G401.6 (cell line): ENCODE measurements at regions not wholly inside any gene's neighbourhood (a gene's known extent, or its start where the extent isn't known, plus 50 kb on each side); places are given as distances from the start of the nearest gene placed in this dataset.

ENCODE experiments used
- FAIRE-seq: peaks from 2 replicates; lab custom pipeline; 2012; peaks lifted over from hg19 to GRCh38; lab: Jason Lieb, UNC

DNA sequence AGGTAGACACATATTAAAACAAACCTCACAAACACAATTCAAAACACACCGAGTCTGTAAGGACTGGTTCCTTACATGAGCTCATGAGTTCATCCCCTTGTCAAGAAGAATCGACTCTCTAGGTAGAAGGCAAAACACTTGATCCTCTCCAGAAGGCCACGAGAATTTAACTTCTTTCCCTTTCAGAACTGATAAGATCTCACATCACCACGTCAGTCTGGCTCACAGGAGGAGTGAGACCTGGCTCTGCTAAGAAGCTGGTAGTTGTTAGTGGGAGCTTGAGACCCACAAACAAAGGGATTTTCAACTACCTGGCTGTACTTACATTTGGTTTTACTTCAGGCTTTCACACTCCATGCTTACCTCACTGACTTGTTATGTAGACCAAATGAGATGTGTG, 459.2 kb downstream of the ARHGEF28 start:
- no peak for FAIRE-seq

- FAIRE-seq, result no peak
These were observed 457.2 kb downstream of the ARHGEF28 start for GRCh38 chr5:74083096-74083791.

DNA sequence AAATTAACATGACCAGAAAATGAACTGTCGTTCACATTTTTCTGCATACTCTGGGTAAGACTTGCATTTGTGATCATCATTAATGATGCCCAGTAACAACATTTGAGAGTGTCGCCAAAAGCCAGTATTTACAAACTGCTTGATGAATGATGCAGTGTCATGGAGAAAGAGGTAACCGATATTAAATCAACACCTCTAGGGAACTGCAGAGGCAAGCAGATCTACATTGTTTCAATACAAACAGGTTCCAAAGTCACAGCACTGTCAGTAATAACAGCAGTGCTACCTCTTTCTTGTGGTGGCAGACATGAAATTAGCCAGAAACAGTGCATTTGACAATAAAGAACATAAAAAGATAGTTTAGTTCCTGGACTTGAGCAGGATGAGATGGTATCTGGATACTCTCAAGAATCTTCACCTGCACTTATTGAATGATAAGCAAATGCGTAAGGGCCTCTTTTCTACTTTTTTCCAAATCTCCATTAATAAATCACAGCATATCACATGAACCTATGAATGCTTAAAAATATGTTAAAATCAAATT, 456.6 kb downstream of the ARHGEF28 start:
- FAIRE-seq, result no peak

DNA sequence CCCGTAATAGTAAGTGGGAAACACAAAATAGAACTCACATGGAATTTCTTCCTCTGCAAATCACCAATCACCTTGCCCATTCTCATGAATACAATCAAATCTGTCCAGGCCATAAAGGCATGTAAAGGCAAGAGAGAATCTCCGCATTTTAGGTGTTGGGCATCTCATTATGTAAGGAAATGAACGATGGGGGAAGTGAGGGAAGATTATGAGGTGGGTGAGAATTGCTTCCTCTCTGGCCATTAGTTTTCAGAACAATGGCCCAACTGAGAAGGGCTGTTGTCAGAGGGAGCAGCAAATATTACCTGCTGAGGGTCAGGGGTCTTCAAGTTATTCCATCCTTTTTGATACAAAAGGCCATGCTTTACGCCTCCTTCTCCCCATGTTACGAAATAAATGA, 455.1 kb downstream of the ARHGEF28 start:
- no peak for FAIRE-seq

GRCh38 chr5:74079971-74080556, 454.1 kb downstream of the ARHGEF28 start:
- no peak for FAIRE-seq

DNA sequence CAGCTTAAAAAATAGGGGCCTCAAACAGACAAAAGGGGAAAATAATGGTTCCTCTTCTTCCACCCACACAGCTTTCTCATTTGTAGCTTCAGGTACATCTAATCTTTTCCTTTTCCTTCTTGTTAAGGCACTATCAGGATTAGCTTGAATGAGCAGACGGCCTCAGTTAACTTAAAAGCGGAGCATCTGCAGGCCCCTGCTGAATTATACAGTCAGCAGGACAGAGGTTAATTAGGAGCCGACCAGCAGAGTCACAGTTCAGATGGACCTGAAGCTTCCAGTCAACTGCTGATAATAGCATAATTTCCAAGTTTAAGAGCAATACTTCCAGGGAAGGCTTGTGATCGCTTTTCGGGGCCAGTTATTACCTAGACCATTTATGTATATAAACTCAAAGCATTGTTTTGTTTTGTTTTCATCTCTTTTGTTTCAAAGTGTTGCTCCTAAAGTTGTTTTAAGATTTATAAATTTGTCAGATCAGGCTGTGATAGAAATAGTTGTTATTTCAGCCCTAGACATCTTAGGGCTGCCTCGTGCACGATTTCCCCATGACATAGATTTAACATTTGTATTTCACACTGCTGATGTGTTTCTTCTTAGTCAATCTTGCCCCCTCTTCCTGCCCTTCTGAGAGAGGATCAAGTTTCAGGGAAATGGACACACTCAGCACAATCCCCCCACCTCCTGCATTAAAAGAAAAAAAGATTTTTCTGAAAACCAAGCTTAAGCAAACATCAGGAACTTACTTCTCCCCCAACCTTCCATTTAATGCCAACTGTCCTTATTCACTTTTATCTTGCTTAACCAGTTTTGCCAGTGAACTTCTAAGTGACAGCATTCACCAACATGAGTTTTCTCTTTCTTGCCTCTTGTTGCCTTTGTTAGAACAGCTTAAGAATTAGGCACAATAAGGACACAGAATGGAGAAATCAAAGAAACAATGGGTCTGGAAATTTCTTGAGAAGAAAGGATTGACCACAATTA, 449.8 kb downstream of the ARHGEF28 start:
- no peak for FAIRE-seq

DNA sequence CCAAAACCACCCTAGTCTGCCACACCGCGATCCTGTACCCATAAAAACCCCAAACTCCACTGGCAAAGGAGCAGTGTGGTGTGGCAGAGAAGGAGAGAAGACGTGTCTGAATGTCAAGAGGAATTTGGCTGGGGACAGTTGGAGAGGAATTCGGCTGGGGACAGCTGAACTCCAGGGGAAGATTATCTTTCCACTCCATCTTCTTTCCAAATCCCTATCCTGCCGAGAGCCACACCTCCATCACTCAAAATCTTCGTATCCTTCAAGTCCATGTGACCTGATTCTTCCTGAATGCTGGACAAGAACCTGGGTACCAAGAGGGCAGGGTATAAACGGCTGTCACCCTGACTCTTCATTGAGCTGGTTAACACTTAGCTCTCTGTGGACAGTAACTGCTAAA, 448.1 kb downstream of the ARHGEF28 start:
- no peak for FAIRE-seq

GRCh38 chr5:74073257-74073656, 447.3 kb downstream of the ARHGEF28 start:
- no peak for FAIRE-seq

DNA sequence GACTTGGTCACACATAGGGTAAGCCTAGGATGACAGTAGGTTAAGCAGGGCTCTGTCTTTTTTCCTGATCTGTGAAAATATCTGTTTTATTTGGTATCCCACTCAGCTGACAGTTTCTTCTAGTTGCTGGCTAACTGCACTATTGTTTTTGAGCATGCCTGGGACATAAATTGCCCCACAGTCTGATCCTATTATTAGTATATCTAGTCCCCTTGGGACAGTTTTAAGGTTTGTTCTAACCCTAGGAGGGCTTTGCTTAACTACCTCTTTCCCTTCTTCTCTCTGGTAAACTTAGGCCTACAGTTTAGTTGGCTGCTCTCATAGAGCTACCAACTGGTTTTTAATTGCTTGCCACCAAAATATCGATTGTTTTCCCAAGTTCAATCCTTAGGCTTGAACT, 446.6 kb downstream of the ARHGEF28 start:
- no peak for FAIRE-seq

DNA sequence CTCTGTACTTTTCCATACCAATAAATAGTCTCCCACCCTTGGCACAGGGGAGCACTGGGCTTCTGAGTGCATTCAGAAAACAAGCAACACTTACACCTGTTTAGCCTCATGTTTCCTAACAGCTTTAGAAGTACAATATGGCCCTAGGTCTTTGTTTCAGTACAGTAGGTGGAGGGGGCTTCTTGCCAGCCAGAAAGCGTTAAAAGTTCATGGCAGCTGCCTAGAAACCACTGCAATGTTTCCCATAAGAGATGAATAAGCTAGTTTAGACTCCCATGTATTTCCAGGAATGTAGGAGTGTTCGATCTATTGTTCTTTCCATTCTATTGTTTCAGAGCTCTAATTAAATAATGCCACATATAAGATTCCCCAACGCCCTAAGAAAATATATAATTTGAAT, 444.8 kb downstream of the ARHGEF28 start:
- FAIRE-seq, result no peak

DNA sequence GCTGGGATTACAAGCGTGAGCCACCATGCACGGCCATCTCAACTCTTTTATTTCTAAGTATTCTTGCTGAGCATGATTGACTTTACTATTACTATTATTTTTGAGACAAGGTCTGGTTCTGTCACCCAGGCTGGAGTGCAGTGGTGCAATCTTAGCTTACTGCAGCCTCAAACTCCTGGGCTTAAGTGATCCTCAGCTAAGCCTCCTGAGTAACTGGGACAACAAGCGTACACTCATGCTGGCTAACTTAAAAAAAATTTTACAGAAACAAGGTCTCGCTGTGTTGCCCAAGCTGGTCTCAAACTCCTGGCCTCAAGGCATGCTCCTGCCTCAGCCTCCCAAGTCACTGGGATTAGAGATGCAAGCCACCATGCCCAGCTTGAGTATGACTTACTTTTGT, 443.7 kb downstream of the ARHGEF28 start:
- FAIRE-seq, result no peak

GRCh38 chr5:74067748-74068541, 441.9 kb downstream of the ARHGEF28 start:
- no peak for FAIRE-seq

GRCh38 chr5:74064911-74065310, 438.9 kb downstream of the ARHGEF28 start:
- no peak for FAIRE-seq

GRCh38 chr5:74064225-74064624, 438.2 kb downstream of the ARHGEF28 start:
- no peak for FAIRE-seq

GRCh38 chr5:74063821-74064220, 437.8 kb downstream of the ARHGEF28 start:
- no peak for FAIRE-seq

DNA sequence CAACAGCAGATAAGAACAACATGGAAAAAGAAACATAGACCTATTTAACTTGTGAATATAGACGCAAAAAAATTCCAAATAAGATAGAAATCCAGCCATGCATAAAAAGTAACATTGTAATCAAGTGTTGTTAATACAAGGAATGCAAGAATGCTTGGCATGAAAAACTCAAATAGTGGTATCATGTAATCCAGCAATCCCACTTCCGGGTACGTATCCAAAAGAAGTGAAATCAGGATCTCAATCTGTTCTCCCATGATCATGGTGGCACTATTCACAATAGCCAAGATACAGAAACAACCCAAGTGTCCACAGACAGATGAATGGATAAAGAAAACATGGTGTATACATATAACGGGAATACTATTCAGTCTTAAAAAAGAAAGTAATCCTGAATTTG, 437.4 kb downstream of the ARHGEF28 start:
- FAIRE-seq, result no peak

- FAIRE-seq, result no peak
These were observed 435.3 kb downstream of the ARHGEF28 start for GRCh38 chr5:74061292-74061691.

DNA sequence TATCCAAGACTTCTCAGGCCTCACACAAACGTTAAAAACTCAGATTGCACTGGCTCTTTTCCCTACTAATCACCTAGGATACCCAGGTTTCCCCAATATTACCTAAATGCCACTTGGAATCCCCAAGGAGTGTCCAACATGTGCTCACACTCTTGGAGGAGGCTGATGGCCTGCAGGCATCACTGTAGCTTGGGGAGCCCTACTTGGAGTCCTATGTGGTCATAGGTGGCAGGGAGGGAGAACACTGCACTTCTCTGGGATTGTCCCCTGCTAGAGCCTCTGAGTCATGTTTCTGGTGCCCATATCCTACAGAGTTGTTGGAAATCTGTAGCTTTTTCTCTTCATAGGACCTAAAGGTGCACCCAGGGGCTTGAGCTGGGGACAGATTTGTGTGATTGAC, 433.7 kb downstream of the ARHGEF28 start:
- FAIRE-seq, result no peak

DNA sequence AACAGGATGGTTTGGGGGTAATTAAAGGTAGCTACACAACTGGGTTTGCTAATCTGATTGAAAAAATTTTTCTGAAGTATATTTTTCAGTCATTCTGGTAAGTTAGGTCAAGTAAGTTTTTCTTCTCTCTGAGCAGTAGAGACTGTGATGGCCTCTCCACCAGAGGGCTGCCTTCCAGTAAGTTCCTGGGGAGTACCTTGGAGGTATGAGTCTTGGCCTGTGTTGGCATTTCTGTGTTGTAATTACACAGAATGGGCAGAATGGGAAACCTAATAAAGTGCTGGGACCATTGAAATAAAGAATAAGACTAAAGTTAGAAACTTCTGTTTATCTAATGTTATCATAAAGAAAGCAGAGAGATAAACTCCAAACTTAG, 430.8 kb downstream of the ARHGEF28 start:
- FAIRE-seq, result no peak

- FAIRE-seq, result no peak
These were observed 430.3 kb downstream of the ARHGEF28 start for GRCh38 chr5:74056107-74056788.

- FAIRE-seq, result no peak
These were observed 429.6 kb downstream of the ARHGEF28 start for GRCh38 chr5:74055486-74056106.
